ENCODE measurements at regions not wholly inside any gene's neighbourhood (a gene's known extent, or its start where the extent isn't known, plus 50 kb on each side); places are given as distances from the start of the nearest gene placed in this dataset.

DNA sequence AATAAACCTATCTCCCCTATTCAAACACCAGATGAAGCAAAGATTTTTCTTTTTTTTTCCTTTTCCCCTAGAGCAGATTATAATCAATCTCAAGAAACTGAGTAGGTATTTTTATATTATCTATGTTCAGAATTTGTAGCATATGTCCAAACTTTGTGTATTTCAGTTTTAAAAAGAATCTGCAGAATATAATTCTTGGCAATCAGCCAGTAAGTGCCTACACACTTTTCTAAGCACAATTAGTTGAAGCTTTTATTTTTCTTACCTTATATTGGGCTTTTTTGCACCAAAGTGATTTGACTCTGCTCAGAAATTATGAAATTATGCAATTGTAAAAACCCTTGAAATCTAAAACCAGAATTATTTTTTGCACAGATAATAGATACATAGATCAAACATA, 315.8 kb upstream of the PHF14 start:
- Mint-ChIP-seq H3K27me3 (ENCODE audit: insufficient read depth, low read depth) (no peaks in the 10 kb centered on the region), H3K4me1 (no peaks in the 10 kb centered on the region), H3K36me3 (no peaks in the 10 kb centered on the region), H3K9me3 (no peaks in the 10 kb centered on the region), H3K4me3 (no peak overlapping the region), H3K27ac (no peak overlapping the region)
- H3K4me1 ChIP-seq = peaks cover 2% of the 10 kb centered on the region
- no peaks in the 10 kb centered on the region for H3K36me3 ChIP-seq
- TF ChIP-seq EZH2 (IDR thresholded peaks at IDR 0.05) = no peak
- TF ChIP-seq EZH2phosphoT487 (IDR thresholded peaks at IDR 0.05) = no peak
- no peak for TF ChIP-seq CTCF (IDR thresholded peaks at IDR 0.05)
- no peak overlapping the region for H3K4me3 ChIP-seq
- H4K20me1 ChIP-seq (ENCODE audit: low read depth) = no peaks in the 10 kb centered on the region
- H3K9me3 ChIP-seq (ENCODE audit: low read depth) = no peaks in the 10 kb centered on the region
- no peak overlapping the region for H3K9ac ChIP-seq
- H3K27ac ChIP-seq = no peak overlapping the region
- no peaks in the 10 kb centered on the region for H3K27me3 ChIP-seq
- no peaks in the 10 kb centered on the region for H3F3A ChIP-seq (ENCODE audit: low read depth)
- H3K4me2 ChIP-seq = no peak overlapping the region
- no peak for DNase-seq (ENCODE audit: low spot score)
- no peak overlapping the region for H2AFZ ChIP-seq (replicated peaks)
- no peaks in the 10 kb centered on the region for H3K79me2 ChIP-seq (ENCODE audit: low read depth)

GRCh38 chr7:10662491-10662890, 311.2 kb upstream of the PHF14 start:
- no peak overlapping the region for H3K4me2 ChIP-seq
- Mint-ChIP-seq H3K9me3 (no peaks in the 10 kb centered on the region), H3K36me3 (no peaks in the 10 kb centered on the region), H3K4me3 (no peak overlapping the region), H3K27ac (no peak overlapping the region), H3K4me1 (no peaks in the 10 kb centered on the region), H3K27me3 (ENCODE audit: insufficient read depth, low read depth) (no peaks in the 10 kb centered on the region)
- no peaks in the 10 kb centered on the region for H3K36me3 ChIP-seq
- H3K9ac ChIP-seq = no peak overlapping the region
- no peak overlapping the region for H2AFZ ChIP-seq (replicated peaks)
- no peak for TF ChIP-seq EZH2 (IDR thresholded peaks at IDR 0.05)
- TF ChIP-seq EZH2phosphoT487 (IDR thresholded peaks at IDR 0.05) = no peak
- no peak for TF ChIP-seq CTCF (IDR thresholded peaks at IDR 0.05)
- no peaks in the 10 kb centered on the region for H3F3A ChIP-seq (ENCODE audit: low read depth)
- H4K20me1 ChIP-seq (ENCODE audit: low read depth) = no peaks in the 10 kb centered on the region
- no peak overlapping the region for H3K4me3 ChIP-seq
- H3K4me1 ChIP-seq = no peaks in the 10 kb centered on the region
- no peak for DNase-seq (ENCODE audit: low spot score)
- H3K79me2 ChIP-seq (ENCODE audit: low read depth) = no peaks in the 10 kb centered on the region
- H3K27ac ChIP-seq = no peak overlapping the region
- H3K9me3 ChIP-seq (ENCODE audit: low read depth) = no peaks in the 10 kb centered on the region
- no peaks in the 10 kb centered on the region for H3K27me3 ChIP-seq

DNA sequence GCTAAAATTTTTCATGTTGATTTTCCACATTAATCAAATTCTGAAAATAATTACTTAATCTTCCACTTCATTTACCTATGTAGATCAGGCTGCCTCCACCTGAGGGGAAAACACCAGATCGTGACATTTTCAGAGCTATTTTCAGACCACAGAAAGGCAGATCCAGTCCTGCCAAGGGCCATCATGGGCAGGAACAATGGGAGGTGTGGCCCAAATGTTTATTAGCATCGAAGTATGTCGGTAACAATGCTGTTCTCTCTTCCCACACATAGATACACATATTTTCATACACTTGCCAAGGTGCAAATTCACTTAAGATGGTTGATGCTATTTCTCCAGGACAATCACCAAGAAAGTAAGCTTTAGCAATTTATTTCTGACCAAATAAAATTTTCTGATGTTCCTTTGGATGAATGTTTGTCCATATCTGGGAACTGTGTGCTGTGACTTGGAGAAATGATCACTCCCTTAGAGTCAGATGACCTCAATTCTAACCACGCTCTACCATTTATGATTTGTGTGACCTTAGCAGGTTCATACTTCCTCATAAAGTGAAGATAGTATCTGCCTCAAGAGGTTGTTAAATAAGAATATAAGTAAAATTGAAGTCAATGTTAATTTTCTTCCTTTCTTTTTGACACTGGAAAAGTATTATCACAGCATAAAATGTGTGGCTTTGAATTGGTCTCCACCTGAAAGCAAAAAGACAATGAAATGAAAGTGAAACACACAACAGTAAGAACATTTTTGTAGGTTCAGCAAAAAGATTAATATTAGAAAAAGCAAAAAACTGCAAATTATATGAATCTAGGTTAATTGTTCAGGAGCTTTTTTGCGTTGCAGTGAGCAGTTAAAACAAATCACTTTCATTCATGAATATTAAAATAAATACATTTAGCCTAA, 310.4 kb upstream of the PHF14 start:
- TF ChIP-seq CTCF (IDR thresholded peaks at IDR 0.05) (no peak), EZH2 (IDR thresholded peaks at IDR 0.05) (no peak), EZH2phosphoT487 (IDR thresholded peaks at IDR 0.05) (no peak)
- Mint-ChIP-seq H3K4me3 (no peak overlapping the region), H3K36me3 (no peaks in the 10 kb centered on the region), H3K27ac (no peak overlapping the region), H3K27me3 (ENCODE audit: insufficient read depth, low read depth) (no peaks in the 10 kb centered on the region), H3K4me1 (no peaks in the 10 kb centered on the region), H3K9me3 (no peaks in the 10 kb centered on the region)
- Histone ChIP-seq H3K27ac (no peak overlapping the region), H3K4me3 (no peak overlapping the region), H3K9ac (no peak overlapping the region), H3K27me3 (no peaks in the 10 kb centered on the region), H3K4me2 (no peak overlapping the region), H3K79me2 (ENCODE audit: low read depth) (no peaks in the 10 kb centered on the region), H3F3A (ENCODE audit: low read depth) (no peaks in the 10 kb centered on the region), H2AFZ (replicated peaks) (no peak overlapping the region), H4K20me1 (ENCODE audit: low read depth) (no peaks in the 10 kb centered on the region), H3K9me3 (ENCODE audit: low read depth) (no peaks in the 10 kb centered on the region), H3K4me1 (no peaks in the 10 kb centered on the region), H3K36me3 (no peaks in the 10 kb centered on the region)
- DNase-seq (ENCODE audit: low spot score) = no peak
